ENCODE measurements at regions not wholly inside any gene's neighbourhood (a gene's known extent, or its start where the extent isn't known, plus 50 kb on each side); places are given as distances from the start of the nearest gene placed in this dataset.

- H3K4me1 ChIP-seq: no peaks in the 10 kb centered on the region
- no peaks in the 10 kb centered on the region for H3K36me3 ChIP-seq
- DNase-seq (ENCODE audit: low spot score in 2 of 2): no peak
- no peaks in the 10 kb centered on the region for H3K27me3 ChIP-seq
- no peak overlapping the region for H3K27ac ChIP-seq
- intact Hi-C loops (cut with DNase I; ENCODE audit: low total_unique reads): loop anchor here (5.0 kb wide), 1 partner anchor 253 kb away; no protein-coding TSS in a partner anchor
- H3K9me3 ChIP-seq: peaks cover 0 to 3% of the 10 kb centered on the region in 2 donors
- TF ChIP-seq POLR2A (IDR thresholded peaks at IDR 0.05): no peak
- no peak for TF ChIP-seq POLR2AphosphoS5 (IDR thresholded peaks at IDR 0.05)
- TF ChIP-seq CTCF (IDR thresholded peaks at IDR 0.05): no peak
- H3K4me3 ChIP-seq: no peak overlapping the region
Observed at GRCh38 chr4:184274286-184274951, 56.7 kb upstream of the ENPP6 start.

- Histone ChIP-seq H3K4me1 (no peaks in the 10 kb centered on the region), H3K27me3 (no peaks in the 10 kb centered on the region), H3K27ac (no peak overlapping the region), H3K9me3 (peaks cover 0 to 3% of the 10 kb centered on the region in 2 donors), H3K4me3 (no peak overlapping the region), H3K36me3 (no peaks in the 10 kb centered on the region)
- TF ChIP-seq CTCF (IDR thresholded peaks at IDR 0.05): no peak
- no peak for TF ChIP-seq POLR2A (IDR thresholded peaks at IDR 0.05)
- no peak for TF ChIP-seq POLR2AphosphoS5 (IDR thresholded peaks at IDR 0.05)
- DNase-seq (ENCODE audit: low spot score in 2 of 2): no peak
- intact Hi-C loops (cut with DNase I; ENCODE audit: low total_unique reads): loop anchor here (5.0 kb wide), 1 partner anchor 254 kb away; no protein-coding TSS in a partner anchor
Observed at GRCh38 chr4:184273166-184274147, 55.8 kb upstream of the ENPP6 start.

- intact Hi-C loops (cut with DNase I; ENCODE audit: low total_unique reads): loop anchor here (5.0 kb wide), 1 partner anchor 256 kb away; no protein-coding TSS in a partner anchor
- Histone ChIP-seq H3K9me3 (no peaks in the 10 kb centered on the region), H3K36me3 (no peaks in the 10 kb centered on the region), H3K27me3 (no peaks in the 10 kb centered on the region), H3K27ac (no peak overlapping the region), H3K4me1 (no peaks in the 10 kb centered on the region), H3K4me3 (no peak overlapping the region)
- TF ChIP-seq POLR2A (IDR thresholded peaks at IDR 0.05) (no peak), CTCF (IDR thresholded peaks at IDR 0.05) (no peak), POLR2AphosphoS5 (IDR thresholded peaks at IDR 0.05) (no peak)
- no peak for DNase-seq (ENCODE audit: low spot score in 2 of 2)
Observed at GRCh38 chr4:184270808-184271413, 53.2 kb upstream of the ENPP6 start.

DNA sequence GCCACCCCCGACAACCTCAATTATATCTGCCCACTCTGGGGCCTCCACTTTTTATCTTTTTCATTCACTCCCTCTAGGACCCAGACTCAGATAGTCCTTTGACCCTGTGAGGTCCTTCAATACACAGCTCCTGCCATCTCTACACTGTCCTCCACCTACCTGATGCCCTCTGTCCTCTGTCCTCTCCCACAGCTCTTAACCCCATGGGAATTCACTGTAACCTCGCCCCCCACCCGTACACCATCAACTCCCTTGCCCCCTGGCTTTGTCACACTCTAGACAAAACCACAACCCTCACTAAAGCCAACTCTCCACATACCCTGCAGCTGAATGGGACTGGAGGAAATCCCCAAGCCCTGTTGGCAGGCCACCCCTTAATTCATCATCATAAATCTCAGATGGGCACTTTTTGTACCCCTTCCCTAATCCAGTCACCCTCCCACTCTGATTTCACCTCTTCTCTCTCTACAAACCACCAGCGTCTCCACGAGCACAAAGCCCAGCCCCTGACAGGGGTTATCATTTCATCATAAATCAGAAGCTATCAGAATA is 52.3 kb upstream of the ENPP6 start:
- Histone ChIP-seq H3K4me1 (no peaks in the 10 kb centered on the region), H3K27ac (no peak overlapping the region), H3K27me3 (no peaks in the 10 kb centered on the region), H3K4me3 (no peak overlapping the region), H3K36me3 (no peaks in the 10 kb centered on the region), H3K9me3 (no peaks in the 10 kb centered on the region)
- TF ChIP-seq POLR2A (IDR thresholded peaks at IDR 0.05) (no peak), CTCF (IDR thresholded peaks at IDR 0.05) (no peak), POLR2AphosphoS5 (IDR thresholded peaks at IDR 0.05) (no peak)
- intact Hi-C loops (cut with DNase I; ENCODE audit: low total_unique reads): loop anchor here (5.0 kb wide), 1 partner anchor 257 kb away; no protein-coding TSS in a partner anchor
- DNase-seq (ENCODE audit: low spot score in 2 of 2): no peak
